Body of pancreas (tissue), 4 donors: ENCODE measurements at regions not wholly inside any gene's neighbourhood (a gene's known extent, or its start where the extent isn't known, plus 50 kb on each side); places are given as distances from the start of the nearest gene placed in this dataset.

Experiments
- CTCF ChIP-seq, 7 experiments: fragments of 450-650 bp in 4 of 7; fragments of 200-600 bp in 3 of 7; sonication (generic) in 3 of 7; IDR thresholded peaks; one replicate each; pipeline ENCODE4 v1.5.1; 2016 to 2019; ENCODE audit warnings: antibody characterized with exemption in 7 of 7
- POLR2A ChIP-seq, 3 donors: fragments of 450-650 bp; IDR thresholded peaks; one replicate each; pipeline ENCODE4 v1.6.1; 2016; ENCODE audit warnings: antibody characterized with exemption in 3 of 3, mild to moderate bottlenecking in 2 of 3

- TF ChIP-seq CTCF (IDR thresholded peaks at IDR 0.05) = no peak
- TF ChIP-seq POLR2A (IDR thresholded peaks at IDR 0.05) = no peak
Measured at GRCh38 chr3:184498986-184499606, 62.5 kb upstream of the EPHB3 start.
